ENCODE measurements at regions not wholly inside any gene's neighbourhood (a gene's known extent, or its start where the extent isn't known, plus 50 kb on each side); places are given as distances from the start of the nearest gene placed in this dataset.

- no peak for DNase-seq (ENCODE audit: extremely low read depth, low read depth, low spot score)
These were observed 50.9 kb upstream of the A1CF start for GRCh38 chr10:50936335-50936734.

- peak; percentile 9 for DNase-seq (ENCODE audit: extremely low read depth, low read depth, low spot score)
These were observed 51.9 kb upstream of the A1CF start for GRCh38 chr10:50937230-50937907.

GRCh38 chr10:50941629-50942028 lies 56.2 kb upstream of the A1CF start:
- DNase-seq (ENCODE audit: extremely low read depth, low read depth, low spot score) = no peak

- DNase-seq (ENCODE audit: extremely low read depth, low read depth, low spot score) = no peak
These were observed 61.8 kb upstream of the A1CF start for GRCh38 chr10:50946991-50947781.

GRCh38 chr10:50951365-50951764 lies 65.9 kb upstream of the A1CF start:
- no peak for DNase-seq (ENCODE audit: extremely low read depth, low read depth, low spot score)

GRCh38 chr10:50961297-50961696 lies 75.9 kb upstream of the A1CF start:
- DNase-seq (ENCODE audit: extremely low read depth, low read depth, low spot score) = no peak

GRCh38 chr10:50963063-50963462 lies 77.6 kb upstream of the A1CF start:
- DNase-seq (ENCODE audit: extremely low read depth, low read depth, low spot score) = no peak

GRCh38 chr10:50968386-50969091 lies 83.1 kb upstream of the A1CF start:
- DNase-seq (ENCODE audit: extremely low read depth, low read depth, low spot score) = no peak

GRCh38 chr10:50972591-50972990 lies 87.2 kb upstream of the A1CF start:
- no peak for DNase-seq (ENCODE audit: extremely low read depth, low read depth, low spot score)

- DNase-seq (ENCODE audit: extremely low read depth, low read depth, low spot score) = no peak
These were observed 92.9 kb upstream of the PRKG1 start for GRCh38 chr10:50981385-50981784.

GRCh38 chr10:50981904-50982303 lies 92.4 kb upstream of the PRKG1 start:
- DNase-seq (ENCODE audit: extremely low read depth, low read depth, low spot score) = no peak

- no peak for DNase-seq (ENCODE audit: extremely low read depth, low read depth, low spot score)
These were observed 91.3 kb upstream of the PRKG1 start for GRCh38 chr10:50982989-50983388.

- no peak for DNase-seq (ENCODE audit: extremely low read depth, low read depth, low spot score)
These were observed 86.4 kb upstream of the PRKG1 start for GRCh38 chr10:50987934-50988333.

- DNase-seq (ENCODE audit: extremely low read depth, low read depth, low spot score) = peak; percentile 27
These were observed 85.5 kb upstream of the PRKG1 start for GRCh38 chr10:50988792-50989191.

GRCh38 chr10:50990568-50991455 lies 83.5 kb upstream of the PRKG1 start:
- peak; percentile 25 for DNase-seq (ENCODE audit: extremely low read depth, low read depth, low spot score)

GRCh38 chr10:50991456-50992355 lies 82.6 kb upstream of the PRKG1 start:
- DNase-seq (ENCODE audit: extremely low read depth, low read depth, low spot score) = no peak

GRCh38 chr10:50992356-50992901 lies 81.9 kb upstream of the PRKG1 start:
- DNase-seq (ENCODE audit: extremely low read depth, low read depth, low spot score) = no peak

- no peak for DNase-seq (ENCODE audit: extremely low read depth, low read depth, low spot score)
These were observed 81.1 kb upstream of the PRKG1 start for GRCh38 chr10:50992972-50993766.
